ENCODE measurements at regions not wholly inside any gene's neighbourhood (a gene's known extent, or its start where the extent isn't known, plus 50 kb on each side); places are given as distances from the start of the nearest gene placed in this dataset.
"Not testable (repeated sequence)": the region's sequence is repeated elsewhere in the genome, so short reads cannot be mapped to it uniquely, and the experiment has no call there.

GRCh38 chr5:17326600-17327037 lies 109.2 kb downstream of the BASP1 start:
- no peak for DNase-seq (ENCODE audit: low spot score)

DNA sequence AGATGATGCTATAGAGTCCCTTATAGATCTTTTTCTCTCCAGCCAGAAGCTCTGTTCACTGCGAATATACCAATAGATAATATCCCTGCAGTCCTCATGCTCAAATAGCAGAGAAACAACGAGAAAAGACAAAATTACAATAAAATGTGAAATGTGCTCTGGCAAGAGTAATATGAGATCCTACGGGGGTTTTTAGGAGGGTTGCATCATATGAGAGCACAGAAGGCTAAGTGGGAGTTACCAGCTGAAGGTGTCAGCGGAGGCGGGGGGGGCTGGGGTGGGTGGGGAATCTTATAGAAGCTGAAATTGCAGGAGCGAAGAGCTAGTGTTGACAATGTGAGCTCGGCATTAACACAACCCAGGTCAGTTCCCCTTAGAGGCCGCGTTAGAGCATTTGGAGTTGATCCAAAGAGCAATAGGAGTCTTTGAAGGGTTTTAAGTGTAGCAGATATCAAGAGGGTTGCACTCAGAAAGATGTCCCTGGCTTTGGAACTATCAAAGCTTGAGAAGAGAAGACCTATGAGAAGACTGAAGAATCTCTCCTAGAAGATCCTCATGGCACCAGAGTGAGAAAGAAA lies 109.7 kb downstream of the BASP1 start:
- no peak for DNase-seq (ENCODE audit: low spot score)

GRCh38 chr5:17329571-17329970 lies 112.1 kb downstream of the BASP1 start:
- no peak for DNase-seq (ENCODE audit: low spot score)

DNA sequence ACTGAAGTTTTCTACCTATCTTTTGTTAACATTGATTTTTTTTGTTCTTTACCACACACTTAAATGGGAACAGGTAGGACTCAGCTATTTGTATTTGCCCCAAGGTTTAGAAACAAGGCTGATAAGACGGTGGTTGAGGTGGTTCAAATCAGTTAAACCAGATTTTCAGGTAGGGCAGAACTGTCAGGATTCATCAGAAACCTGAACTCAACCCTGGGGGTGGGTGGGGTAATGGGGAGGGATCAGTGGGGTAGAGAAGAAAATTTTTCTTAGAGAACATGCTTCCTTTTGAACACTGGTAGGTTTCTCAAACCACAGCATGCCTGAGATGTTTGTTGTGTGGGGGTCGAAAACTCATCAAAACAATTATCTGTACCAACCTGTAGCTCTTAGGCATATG lies 113.0 kb downstream of the BASP1 start:
- DNase-seq (ENCODE audit: low spot score): no peak

- DNase-seq (ENCODE audit: low spot score): no peak
Measured at GRCh38 chr5:17331651-17332050, 114.2 kb downstream of the BASP1 start.

DNA sequence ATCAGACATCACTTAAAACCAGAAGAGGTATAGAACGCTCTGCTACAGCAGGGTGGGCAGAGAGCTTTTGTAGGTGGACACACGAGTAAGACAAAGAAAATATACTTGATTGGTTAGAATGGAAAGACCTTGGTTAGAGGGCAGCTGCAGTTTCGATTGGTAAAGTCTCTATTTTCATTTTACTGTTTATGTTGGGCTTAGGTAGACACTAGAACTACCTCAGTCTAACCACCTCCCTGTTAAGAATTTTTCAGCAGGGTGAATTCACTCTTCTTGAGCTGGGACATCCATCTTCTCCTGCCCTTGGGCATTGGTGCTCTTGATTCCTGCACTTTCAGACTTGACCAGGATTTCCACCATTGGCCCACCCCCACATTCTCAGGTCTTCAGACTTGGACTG lies 116.3 kb downstream of the BASP1 start:
- no peak for DNase-seq (ENCODE audit: low spot score)

- DNase-seq (ENCODE audit: low spot score): no peak
Measured at GRCh38 chr5:17336054-17336453, 118.6 kb downstream of the BASP1 start.

DNA sequence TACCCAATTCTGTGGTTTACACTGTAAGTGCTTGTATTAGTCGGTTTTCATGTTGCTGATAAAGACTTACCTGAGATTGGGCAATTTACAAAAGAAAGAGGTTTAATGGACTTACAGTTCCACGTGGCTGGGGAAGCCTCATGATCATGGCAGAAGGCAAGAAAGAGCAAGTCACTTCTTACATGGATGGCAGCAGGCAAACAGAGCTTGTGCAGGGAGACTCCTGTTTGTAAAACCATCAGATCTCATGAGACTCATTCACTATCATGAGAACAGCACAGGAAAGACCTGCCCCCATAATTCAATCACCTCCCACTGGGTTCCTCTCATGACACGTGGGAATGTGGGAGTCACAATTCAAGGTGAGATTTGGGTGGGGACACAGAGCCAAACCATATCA lies 119.3 kb downstream of the BASP1 start:
- not testable (repeated sequence) for DNase-seq (ENCODE audit: low spot score)

DNA sequence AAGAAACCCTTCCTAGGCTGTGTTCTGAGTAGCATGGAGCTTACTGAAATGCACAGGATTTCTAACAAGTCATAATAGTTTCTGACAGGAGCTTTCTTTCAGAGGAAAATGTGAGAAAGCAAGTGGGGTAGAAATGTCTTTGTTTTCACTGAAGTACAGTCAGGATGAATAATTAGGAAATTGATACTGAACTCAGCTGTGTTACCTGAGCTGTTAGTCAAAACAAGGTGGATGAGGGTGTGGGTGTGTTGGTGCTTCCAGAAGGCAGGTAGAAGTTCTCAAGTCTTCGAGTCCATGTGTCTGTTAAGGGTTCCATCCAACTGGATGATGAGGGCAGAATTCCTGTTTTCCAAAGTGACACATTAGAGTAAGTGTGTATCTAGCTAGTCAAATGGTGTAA lies 122.4 kb downstream of the BASP1 start:
- no peak for DNase-seq (ENCODE audit: low spot score)

GRCh38 chr5:17340379-17340778 lies 122.9 kb downstream of the BASP1 start:
- no peak for DNase-seq (ENCODE audit: low spot score)

GRCh38 chr5:17340819-17341218 lies 123.4 kb downstream of the BASP1 start:
- no peak for DNase-seq (ENCODE audit: low spot score)

DNA sequence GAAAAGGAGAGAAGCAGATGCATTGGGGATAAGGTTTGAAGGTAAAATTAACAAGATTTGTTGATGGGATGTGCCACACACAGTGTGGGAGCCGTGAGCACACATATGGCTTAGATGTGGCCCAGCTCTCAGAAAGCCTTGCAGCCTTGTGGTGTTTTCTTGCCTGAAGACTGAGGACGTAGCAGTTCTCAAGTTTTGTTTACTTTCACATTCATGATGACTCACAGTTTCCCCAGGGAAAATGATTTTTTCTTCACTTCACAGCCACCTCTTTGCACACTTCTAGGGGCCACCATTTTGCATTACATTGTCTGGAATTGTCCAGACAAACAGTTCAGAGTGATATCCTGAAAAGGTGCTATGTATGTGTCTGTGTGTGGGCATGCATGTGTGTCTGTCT lies 126.2 kb downstream of the BASP1 start:
- DNase-seq (ENCODE audit: low spot score): no peak

DNA sequence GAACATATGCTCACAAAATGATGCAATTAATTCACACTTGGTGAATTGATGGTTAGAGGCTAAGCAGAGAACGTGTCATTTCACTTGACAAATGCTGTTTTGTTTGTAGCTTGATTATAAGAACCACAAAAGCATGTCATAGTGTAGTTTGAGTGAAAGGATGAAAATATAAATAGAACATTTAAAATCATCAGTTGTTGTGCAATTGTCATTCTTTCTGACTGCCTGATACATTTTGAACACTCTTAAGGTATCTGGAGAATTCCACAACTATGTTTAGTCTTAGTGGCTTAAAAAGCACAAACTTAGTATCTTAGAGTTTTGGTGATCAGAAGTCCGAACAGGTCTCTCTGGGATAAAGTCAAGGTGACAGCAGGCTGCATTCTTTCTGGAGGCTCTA lies 129.4 kb downstream of the BASP1 start:
- DNase-seq (ENCODE audit: low spot score): no peak

GRCh38 chr5:17352223-17352622 lies 134.8 kb downstream of the BASP1 start:
- no peak for DNase-seq (ENCODE audit: low spot score)

GRCh38 chr5:17354265-17354664 lies 136.8 kb downstream of the BASP1 start:
- no peak for DNase-seq (ENCODE audit: low spot score)

- DNase-seq (ENCODE audit: low spot score): no peak
Measured at GRCh38 chr5:17355586-17356346, 138.3 kb downstream of the BASP1 start.

DNA sequence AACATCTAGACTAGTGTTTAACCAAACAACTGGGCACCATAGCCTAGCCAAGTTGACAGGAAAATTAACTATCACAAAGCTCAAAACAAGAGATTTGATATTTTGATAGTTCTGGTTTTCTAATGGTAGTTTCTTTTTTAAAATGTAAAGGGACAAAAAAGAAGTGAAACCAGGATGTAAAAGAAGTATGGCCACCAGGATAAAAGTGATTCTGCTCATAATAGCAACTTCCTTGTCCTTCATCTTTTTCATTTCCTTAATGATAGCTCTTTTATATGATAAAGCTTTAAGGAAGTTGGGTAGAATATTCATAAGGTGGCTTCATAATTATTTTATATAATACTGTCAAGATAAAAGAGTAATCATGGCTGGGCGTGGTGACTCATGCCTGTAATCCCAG lies 139.1 kb downstream of the BASP1 start:
- DNase-seq (ENCODE audit: low spot score): no peak

GRCh38 chr5:17357504-17357903 lies 140.1 kb downstream of the BASP1 start:
- no peak for DNase-seq (ENCODE audit: low spot score)

- no peak for DNase-seq (ENCODE audit: low spot score)
Measured at GRCh38 chr5:17358031-17358430, 140.0 kb upstream of the TAF11L2 start.

GRCh38 chr5:17359451-17360011 lies 138.5 kb upstream of the TAF11L2 start:
- DNase-seq (ENCODE audit: low spot score): no peak

DNA sequence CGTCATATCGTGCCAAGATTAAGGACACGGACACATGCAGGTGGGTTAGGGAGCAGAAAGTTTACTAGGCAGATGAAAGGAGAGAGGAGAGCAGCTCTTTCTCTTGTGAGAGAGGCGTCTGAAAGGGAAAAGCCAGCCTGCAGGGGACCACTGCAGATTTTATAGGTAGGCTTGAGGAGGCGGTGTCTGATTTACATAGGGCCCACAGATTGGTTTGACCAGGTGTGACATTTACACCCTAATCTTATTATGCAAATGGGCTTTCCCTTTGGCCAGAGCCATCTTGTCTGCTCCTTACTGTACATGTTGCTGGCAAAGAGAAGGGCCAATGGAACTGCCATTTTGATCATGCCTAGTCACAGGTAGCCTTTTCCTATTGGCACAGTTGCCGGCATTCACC lies 137.2 kb upstream of the TAF11L2 start:
- no peak for DNase-seq (ENCODE audit: low spot score)

DNA sequence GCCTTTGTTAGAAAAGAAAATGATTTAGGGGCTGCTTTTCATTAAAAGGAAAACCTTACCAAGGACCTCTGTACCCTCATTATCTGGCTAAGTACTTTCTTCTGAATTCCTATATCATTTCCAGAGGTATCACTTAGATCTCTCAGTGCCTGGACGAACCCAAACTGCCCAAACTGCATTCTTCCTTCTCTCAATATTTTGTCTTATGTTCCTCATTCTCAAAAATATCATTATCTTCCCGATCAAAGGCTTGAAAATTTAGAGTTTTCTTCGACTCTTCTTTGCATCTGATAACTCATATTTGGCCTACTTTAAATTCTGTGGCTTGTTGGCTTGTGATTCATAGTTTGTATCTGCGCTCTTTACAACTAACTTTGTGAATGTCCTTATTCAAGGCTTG lies 136.7 kb upstream of the TAF11L2 start:
- DNase-seq (ENCODE audit: low spot score): no peak

DNA sequence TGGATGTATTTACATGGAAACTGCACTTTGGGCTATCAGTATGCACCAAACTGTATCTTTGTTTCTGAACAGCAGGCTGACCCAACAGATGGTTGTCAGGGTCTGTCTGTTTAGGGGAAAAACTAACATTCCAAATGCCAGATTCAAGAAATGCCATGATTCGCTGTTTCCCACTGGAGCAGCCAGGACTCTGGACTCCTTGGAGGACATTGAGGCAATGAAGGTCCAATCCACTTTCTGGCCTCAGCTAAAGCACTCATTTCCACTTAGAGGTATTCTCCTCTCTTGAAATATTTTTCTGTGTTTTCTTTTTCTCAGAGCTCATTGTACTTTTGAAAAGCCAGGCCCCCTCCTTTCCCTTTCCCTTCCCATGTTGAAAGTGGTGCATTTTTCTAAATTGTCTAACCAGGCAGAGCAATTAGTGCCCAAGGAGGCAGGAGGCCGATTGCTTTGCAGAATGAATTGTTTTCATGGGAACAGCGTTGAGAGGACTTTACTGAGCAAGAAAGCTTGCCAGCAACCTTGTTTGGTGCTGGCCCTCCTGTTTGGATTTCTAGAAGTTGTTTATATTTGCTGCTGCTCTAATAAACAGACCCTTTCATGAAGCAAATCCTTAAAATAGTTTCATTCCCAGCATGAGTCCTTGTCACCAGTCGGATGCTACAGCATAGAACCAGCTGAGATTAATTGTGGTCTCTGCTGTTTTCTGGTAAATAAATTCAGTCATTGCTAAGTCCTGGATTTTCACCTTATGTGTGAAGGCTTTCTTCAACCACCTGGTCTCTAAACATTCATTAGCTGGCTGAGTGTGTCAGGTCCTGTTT lies 132.8 kb upstream of the TAF11L2 start:
- DNase-seq (ENCODE audit: low spot score): no peak

All from putamen (tissue), 1 donor.